ENCODE measurements at regions not wholly inside any gene's neighbourhood (a gene's known extent, or its start where the extent isn't known, plus 50 kb on each side); places are given as distances from the start of the nearest gene placed in this dataset.

DNA sequence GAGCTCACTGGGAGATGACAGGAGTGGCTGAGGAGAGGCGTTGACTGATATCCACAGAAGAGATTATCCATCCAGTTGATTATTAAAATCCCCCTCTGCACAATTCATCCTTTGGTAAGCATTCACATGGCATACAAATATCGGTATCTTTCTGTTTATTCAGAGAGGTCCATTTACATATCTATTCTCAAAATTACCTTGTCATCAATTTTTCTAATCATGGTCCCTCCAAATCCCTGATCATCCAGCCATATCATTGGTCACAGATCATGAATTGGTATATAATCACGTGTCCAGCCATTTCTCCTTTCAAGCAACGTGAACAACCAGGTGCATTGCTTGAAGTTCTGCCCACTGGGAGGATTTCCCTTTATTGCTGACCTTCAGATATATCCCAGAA is 1321.0 kb downstream of the ROBO2 start:
- TF ChIP-seq, protein P1, sequence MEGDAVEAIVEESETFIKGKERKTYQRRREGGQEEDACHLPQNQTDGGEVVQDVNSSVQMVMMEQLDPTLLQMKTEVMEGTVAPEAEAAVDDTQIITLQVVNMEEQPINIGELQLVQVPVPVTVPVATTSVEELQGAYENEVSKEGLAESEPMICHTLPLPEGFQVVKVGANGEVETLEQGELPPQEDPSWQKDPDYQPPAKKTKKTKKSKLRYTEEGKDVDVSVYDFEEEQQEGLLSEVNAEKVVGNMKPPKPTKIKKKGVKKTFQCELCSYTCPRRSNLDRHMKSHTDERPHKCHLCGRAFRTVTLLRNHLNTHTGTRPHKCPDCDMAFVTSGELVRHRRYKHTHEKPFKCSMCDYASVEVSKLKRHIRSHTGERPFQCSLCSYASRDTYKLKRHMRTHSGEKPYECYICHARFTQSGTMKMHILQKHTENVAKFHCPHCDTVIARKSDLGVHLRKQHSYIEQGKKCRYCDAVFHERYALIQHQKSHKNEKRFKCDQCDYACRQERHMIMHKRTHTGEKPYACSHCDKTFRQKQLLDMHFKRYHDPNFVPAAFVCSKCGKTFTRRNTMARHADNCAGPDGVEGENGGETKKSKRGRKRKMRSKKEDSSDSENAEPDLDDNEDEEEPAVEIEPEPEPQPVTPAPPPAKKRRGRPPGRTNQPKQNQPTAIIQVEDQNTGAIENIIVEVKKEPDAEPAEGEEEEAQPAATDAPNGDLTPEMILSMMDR (conservative IDR thresholded peaks at IDR 0.05 in 1 of 2, IDR thresholded peaks at IDR 0.05 in 1 of 2; ENCODE audit: low read depth in 1 of 2, low read length in 2 of 2) = no peak
- TF ChIP-seq EZH2 (IDR thresholded peaks at IDR 0.05; ENCODE audit: low read length, missing control alignments) = no peak

All from fibroblast of lung (primary cell).